Ovary (tissue), 7 donors: ENCODE measurements at regions not wholly inside any gene's neighbourhood (a gene's known extent, or its start where the extent isn't known, plus 50 kb on each side); places are given as distances from the start of the nearest gene placed in this dataset.

Experiments used
- DNase-seq, 5 donors: peaks; one replicate each; pipeline ENCODE4 v3.0.0-alpha.2; 2019 to 2020
- H3K27ac ChIP-seq, 2 donors: fragments of 200-600 bp; one replicate each; pipeline versions ENCODE4 v1.5.1 to v1.8.0; 2019 to 2022
- H3K27me3 ChIP-seq: fragments of 200-600 bp; one replicate; pipeline ENCODE4 v1.8.0; 2022
- H3K36me3 ChIP-seq: fragments of 200-600 bp; sonication (generic); one replicate; pipeline ENCODE4 v1.5.1; 2019
- H3K4me1 ChIP-seq: one replicate; pipeline ENCODE4 v1.8.1; 2013; ENCODE audit warnings: mild to moderate bottlenecking, moderate library complexity; ENCODE audit not compliant: insufficient read depth
- H3K4me3 ChIP-seq: fragments of 200-600 bp; sonication (generic); one replicate; pipeline ENCODE4 v1.5.1; 2017
- H3K9me3 ChIP-seq, 2 donors: fragments of 200-600 bp in 1 of 2; sonication (generic) in 1 of 2; one replicate each; pipeline versions ENCODE4 v1.5.1 to v1.8.1; 2013 to 2019; ENCODE audit warnings: mild to moderate bottlenecking in 1 of 2, moderate library complexity in 1 of 2
- CTCF ChIP-seq, 3 donors: fragments of 450-650 bp in 2 of 3; fragments of 200-600 bp in 1 of 3; IDR thresholded peaks; one replicate each; pipeline versions ENCODE4 v1.5.1 to v1.8.0; 2016 to 2022; ENCODE audit warnings: antibody characterized with exemption in 3 of 3, mild to moderate bottlenecking in 1 of 3
- EP300 ChIP-seq: sonication (generic); formaldehyde crosslinking; IDR thresholded peaks from one replicate; pipeline ENCODE4 v1.6.1; 2017; ENCODE audit warnings: antibody characterized with exemption
- POLR2A ChIP-seq: fragments of 450-650 bp; IDR thresholded peaks from one replicate; pipeline ENCODE4 v1.6.1; 2017; ENCODE audit warnings: antibody characterized with exemption, mild to moderate bottlenecking, moderate library complexity
- WGBS, 3 donors: extraction: QIAGEN DNeasy Blood & Tissue Kit in 1 of 3; methylation state at CpG; one replicate each; pipeline versions ENCODE4 v1.1.5 to v1.1.7; 2013 to 2017; 5-methylcytosine and 5-hydroxymethylcytosine counted together
- intact Hi-C, 4 donors: fragments of 100-400 bp; cut with DNase I; formaldehyde crosslinking; loops; one replicate each; pipeline versions ENCODE4 v1.11.0 to v1.15.1; 2022 to 2023
- donor health status: DM: no; HTN: no; CAD: no; lungs with moderate emphysema.
- donor health status: DM: no; HTN: no; CAD: no.
- donor health status: Bipolar disorder and iron deficiency.
- donor health status: DM: no; HTN: no; CAD: no.
- donor health status: DM: yes; HTN: yes; CAD: no.

GRCh38 chr22:19604711-19605268 lies 80.6 kb upstream of the CLDN5 start:
- WGBS, 3 donors, result 51 to 59% (median 52%) methylated on average over 9 of the region's 9 CpGs
- Histone ChIP-seq H3K9me3 (no peaks in the 10 kb centered on the region), H3K36me3 (no peaks in the 10 kb centered on the region), H3K27me3 (no peaks in the 10 kb centered on the region), H3K27ac (no peak overlapping the region), H3K4me3 (no peak overlapping the region), H3K4me1 (no peaks in the 10 kb centered on the region)
- intact Hi-C loops, result no loop called here
- TF ChIP-seq CTCF (IDR thresholded peaks at IDR 0.05) (no peak), EP300 (no peak), POLR2A (no peak)
- DNase-seq, result no peak

GRCh38 chr22:19605508-19606331 lies 81.5 kb upstream of the CLDN5 start:
- no peak for DNase-seq
- 69 to 74% (median 74%) methylated on average over 28 of the region's 28 CpGs for WGBS, 3 donors
- H3K4me1 ChIP-seq, result no peaks in the 10 kb centered on the region
- H3K27ac ChIP-seq, result no peak overlapping the region
- H3K36me3 ChIP-seq, result no peaks in the 10 kb centered on the region
- no peak overlapping the region for H3K4me3 ChIP-seq
- H3K27me3 ChIP-seq, result no peaks in the 10 kb centered on the region
- intact Hi-C loops, result no loop called here
- H3K9me3 ChIP-seq, result no peaks in the 10 kb centered on the region
- TF ChIP-seq EP300 (no peak), POLR2A (no peak), CTCF (IDR thresholded peaks at IDR 0.05) (no peak)

GRCh38 chr22:19606332-19607191 lies 82.4 kb upstream of the CLDN5 start:
- WGBS, 3 donors, result 73 to 80% (median 76%) methylated on average over 16 of the region's 16 CpGs
- H3K4me1 ChIP-seq, result no peaks in the 10 kb centered on the region
- H3K9me3 ChIP-seq, result no peaks in the 10 kb centered on the region
- TF ChIP-seq CTCF (IDR thresholded peaks at IDR 0.05) (no peak), POLR2A (no peak), EP300 (no peak)
- H3K27me3 ChIP-seq, result no peaks in the 10 kb centered on the region
- no peak overlapping the region for H3K4me3 ChIP-seq
- DNase-seq, result no peak
- intact Hi-C loops, result no loop called here
- no peak overlapping the region for H3K27ac ChIP-seq
- H3K36me3 ChIP-seq, result no peaks in the 10 kb centered on the region

- TF ChIP-seq POLR2A (no peak), CTCF (IDR thresholded peaks at IDR 0.05) (no peak), EP300 (no peak)
- intact Hi-C loops, result no loop called here
- H3K4me3 ChIP-seq, result no peak overlapping the region
- H3K4me1 ChIP-seq, result no peaks in the 10 kb centered on the region
- DNase-seq, result peak in 2 of 5 donors; percentile 37 to 47
- no peaks in the 10 kb centered on the region for H3K9me3 ChIP-seq
- no peak overlapping the region for H3K27ac ChIP-seq
- 24 to 31% (median 30%) methylated on average over 25 of the region's 25 CpGs for WGBS, 3 donors
- no peaks in the 10 kb centered on the region for H3K36me3 ChIP-seq
- H3K27me3 ChIP-seq, result no peaks in the 10 kb centered on the region
Measured at GRCh38 chr22:19607192-19608002, 83.2 kb upstream of the CLDN5 start.
